Brain microvascular endothelial cell (primary cell): ENCODE measurements at regions not wholly inside any gene's neighbourhood (a gene's known extent, or its start where the extent isn't known, plus 50 kb on each side); places are given as distances from the start of the nearest gene placed in this dataset.

ENCODE experiments used
- DNase-seq: peaks from one replicate; pipeline ENCODE4 v3.0.0-alpha.2; 2020
- H3K27ac ChIP-seq: fragments of 250-450 bp; sonication (Bioruptor Pico); 2 replicates; pipeline ENCODE4 v1.5.1; 2020; ENCODE audit warnings: mild to moderate bottlenecking, moderate library complexity
- H3K27me3 ChIP-seq: fragments of 250-450 bp; sonication (Bioruptor Pico); replicated peaks from 2 replicates; pipeline ENCODE4 v1.5.1; 2020; ENCODE audit warnings: mild to moderate bottlenecking
- H3K36me3 ChIP-seq: fragments of 250-450 bp; sonication (Bioruptor Pico); replicated peaks from 2 replicates; pipeline ENCODE4 v1.5.1; 2020; ENCODE audit warnings: mild to moderate bottlenecking
- H3K4me3 ChIP-seq: 2 replicates; pipeline ENCODE4 v1.5.1; 2011; ENCODE audit warnings: low read depth, mild to moderate bottlenecking, control low read depth, low read length, moderate library complexity
- in situ Hi-C: cut with HindIII; loops from 2 replicates; pipeline ENCODE4 v1.10.0; 2017; ENCODE audit warnings: low sequenced_read_pairs, low pct_ligation_motif_present
- TF ChIP-seq, protein P1 (sequence below): IDR thresholded peaks from 2 replicates; pipeline ENCODE4 v1.5.1; 2011; ENCODE audit warnings: low read depth, mild to moderate bottlenecking, moderate library complexity, low read length, control low read depth, inconsistent platforms; ENCODE audit errors: missing control alignments

DNA sequence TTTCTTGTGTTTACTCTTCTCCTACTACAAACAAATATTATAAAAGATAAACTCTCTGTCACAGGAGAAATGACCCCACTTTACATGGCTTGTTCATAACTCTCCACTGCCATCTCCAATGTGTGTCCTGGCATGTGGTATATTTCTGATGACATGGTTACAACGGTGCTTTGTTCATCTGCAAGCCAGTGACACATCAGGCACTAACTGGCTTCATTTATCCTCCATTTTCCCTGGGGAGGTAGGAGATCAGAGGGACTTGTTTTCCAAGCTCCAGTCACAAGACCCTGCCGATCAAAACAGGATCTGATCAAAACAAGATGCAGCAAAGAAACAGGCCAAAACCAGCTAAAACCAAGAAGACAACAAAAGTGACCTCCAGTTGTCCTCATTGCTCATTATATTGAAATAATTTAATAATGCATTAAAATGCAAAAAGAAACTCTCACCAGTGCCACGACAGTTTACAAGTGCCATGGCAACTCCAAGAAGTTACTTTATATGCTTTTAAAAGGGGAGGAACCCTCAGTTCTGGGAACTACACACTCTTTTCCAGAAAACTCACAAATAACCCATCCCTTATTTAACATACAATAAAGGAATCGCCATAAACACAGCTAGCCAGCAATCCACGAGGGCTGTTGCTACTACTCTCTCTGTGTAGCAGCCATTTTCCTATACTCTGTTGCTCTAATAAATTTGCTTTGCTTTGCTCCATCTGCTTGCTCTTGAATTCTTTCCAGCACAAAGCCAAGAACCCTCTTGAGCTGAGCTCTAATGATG is 224.2 kb downstream of the XPNPEP1 start:
- Histone ChIP-seq H3K27me3 (no peaks in the 10 kb centered on the region), H3K36me3 (no peaks in the 10 kb centered on the region), H3K4me3 (no peak overlapping the region), H3K27ac (no peak overlapping the region)
- no peak for DNase-seq
- in situ Hi-C loops: no loop called here
- TF ChIP-seq, protein P1, sequence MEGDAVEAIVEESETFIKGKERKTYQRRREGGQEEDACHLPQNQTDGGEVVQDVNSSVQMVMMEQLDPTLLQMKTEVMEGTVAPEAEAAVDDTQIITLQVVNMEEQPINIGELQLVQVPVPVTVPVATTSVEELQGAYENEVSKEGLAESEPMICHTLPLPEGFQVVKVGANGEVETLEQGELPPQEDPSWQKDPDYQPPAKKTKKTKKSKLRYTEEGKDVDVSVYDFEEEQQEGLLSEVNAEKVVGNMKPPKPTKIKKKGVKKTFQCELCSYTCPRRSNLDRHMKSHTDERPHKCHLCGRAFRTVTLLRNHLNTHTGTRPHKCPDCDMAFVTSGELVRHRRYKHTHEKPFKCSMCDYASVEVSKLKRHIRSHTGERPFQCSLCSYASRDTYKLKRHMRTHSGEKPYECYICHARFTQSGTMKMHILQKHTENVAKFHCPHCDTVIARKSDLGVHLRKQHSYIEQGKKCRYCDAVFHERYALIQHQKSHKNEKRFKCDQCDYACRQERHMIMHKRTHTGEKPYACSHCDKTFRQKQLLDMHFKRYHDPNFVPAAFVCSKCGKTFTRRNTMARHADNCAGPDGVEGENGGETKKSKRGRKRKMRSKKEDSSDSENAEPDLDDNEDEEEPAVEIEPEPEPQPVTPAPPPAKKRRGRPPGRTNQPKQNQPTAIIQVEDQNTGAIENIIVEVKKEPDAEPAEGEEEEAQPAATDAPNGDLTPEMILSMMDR: no peak

GRCh38 chr10:109698086-109698485 is 225.2 kb downstream of the XPNPEP1 start:
- H3K4me3 ChIP-seq: no peak overlapping the region
- TF ChIP-seq, protein P1: no peak
- no peak overlapping the region for H3K27ac ChIP-seq
- DNase-seq: no peak
- in situ Hi-C loops: no loop called here
- no peaks in the 10 kb centered on the region for H3K27me3 ChIP-seq
- H3K36me3 ChIP-seq: no peaks in the 10 kb centered on the region

DNA sequence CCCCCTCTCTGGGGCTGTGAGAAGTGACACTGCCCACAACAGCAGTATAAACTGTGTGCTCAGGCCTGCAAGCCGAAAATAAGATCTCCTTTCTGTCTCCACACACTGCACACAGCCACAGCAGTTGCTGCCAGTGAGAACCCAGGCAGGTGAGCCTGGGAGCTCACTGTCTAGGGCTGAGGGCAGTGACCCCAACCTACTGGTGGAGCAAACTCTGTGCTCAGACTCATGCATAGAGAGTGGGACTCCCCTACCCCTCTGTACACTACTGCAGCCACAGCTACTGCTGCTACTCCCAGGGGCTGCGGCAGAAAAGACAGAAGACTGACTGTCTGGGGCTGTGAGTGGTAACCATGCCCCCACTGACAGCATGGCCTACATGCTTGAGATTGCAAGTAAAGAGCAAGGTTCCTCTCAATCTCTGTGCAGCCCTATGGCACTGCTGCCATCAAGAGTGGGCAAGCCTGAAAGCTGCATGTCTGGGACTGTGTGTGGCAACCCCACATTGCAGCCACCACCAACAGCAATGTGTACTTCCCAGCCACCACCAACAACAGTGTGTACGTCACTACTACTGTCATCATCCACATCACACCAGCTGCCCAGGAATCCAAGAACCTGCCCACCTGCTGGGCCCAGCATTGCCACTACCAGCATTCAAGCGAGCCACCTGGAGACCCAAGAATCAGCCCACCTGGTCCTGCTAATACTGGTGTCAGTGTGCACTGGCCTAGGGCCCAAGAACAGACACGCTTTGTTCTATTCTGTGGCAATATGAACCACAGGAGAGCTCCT is 226.1 kb downstream of the XPNPEP1 start:
- DNase-seq: no peak
- no peaks in the 10 kb centered on the region for H3K36me3 ChIP-seq
- in situ Hi-C loops: no loop called here
- no peak overlapping the region for H3K4me3 ChIP-seq
- TF ChIP-seq, protein P1: no peak
- H3K27me3 ChIP-seq: no peaks in the 10 kb centered on the region
- H3K27ac ChIP-seq: no peak overlapping the region

GRCh38 chr10:109696462-109696861 is 226.8 kb downstream of the XPNPEP1 start:
- TF ChIP-seq, protein P1: no peak
- Histone ChIP-seq H3K36me3 (no peaks in the 10 kb centered on the region), H3K27ac (no peak overlapping the region), H3K27me3 (no peaks in the 10 kb centered on the region), H3K4me3 (no peak overlapping the region)
- in situ Hi-C loops: no loop called here
- DNase-seq: no peak

- H3K27ac ChIP-seq: no peak overlapping the region
- in situ Hi-C loops: no loop called here
Measured at GRCh38 chr10:109695988-109696387, 227.3 kb downstream of the XPNPEP1 start.

More at GRCh38 chr10:109695988-109696387, 227.3 kb downstream of the XPNPEP1 start:
- no peaks in the 10 kb centered on the region for H3K27me3 ChIP-seq
- H3K36me3 ChIP-seq: no peaks in the 10 kb centered on the region
- TF ChIP-seq, protein P1: no peak
- no peak overlapping the region for H3K4me3 ChIP-seq
- no peak for DNase-seq
